HTR-8/SVneo (cell line): ENCODE measurements at regions not wholly inside any gene's neighbourhood (a gene's known extent, or its start where the extent isn't known, plus 50 kb on each side); places are given as distances from the start of the nearest gene placed in this dataset.
"Not testable (repeated sequence)": the region's sequence is repeated elsewhere in the genome, so short reads cannot be mapped to it uniquely, and the experiment has no call there.

ENCODE experiments used
- DNase-seq: peaks from one replicate; pipeline ENCODE4 v3.0.0; 2011; ENCODE audit warnings: low spot score, mixed read lengths; ENCODE audit not compliant: insufficient read length
- FAIRE-seq: peaks from 2 replicates; lab custom pipeline; 2011; peaks lifted over from hg19 to GRCh38; lab: Jason Lieb, UNC

DNA sequence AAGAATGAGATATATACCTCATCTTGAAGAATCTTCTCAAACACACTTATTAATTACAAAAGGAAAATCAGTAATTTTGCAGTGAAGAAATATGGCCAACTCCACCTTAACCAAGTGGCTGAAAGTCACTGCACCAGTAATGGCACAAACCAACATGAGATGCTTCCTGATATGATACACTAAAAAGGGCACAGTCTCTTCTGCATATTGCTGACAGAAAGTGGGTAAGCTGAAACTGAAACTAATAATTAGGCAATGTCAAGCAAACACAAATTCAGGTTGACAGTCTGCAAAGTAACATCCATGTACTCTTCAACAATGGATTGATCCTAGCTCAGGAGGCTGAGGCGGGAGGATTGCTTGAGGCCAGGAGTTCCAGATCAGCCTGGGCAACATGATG, 56.1 kb downstream of the ZNF22 start:
- DNase-seq, FAIRE-seq: not testable (repeated sequence)

DNA sequence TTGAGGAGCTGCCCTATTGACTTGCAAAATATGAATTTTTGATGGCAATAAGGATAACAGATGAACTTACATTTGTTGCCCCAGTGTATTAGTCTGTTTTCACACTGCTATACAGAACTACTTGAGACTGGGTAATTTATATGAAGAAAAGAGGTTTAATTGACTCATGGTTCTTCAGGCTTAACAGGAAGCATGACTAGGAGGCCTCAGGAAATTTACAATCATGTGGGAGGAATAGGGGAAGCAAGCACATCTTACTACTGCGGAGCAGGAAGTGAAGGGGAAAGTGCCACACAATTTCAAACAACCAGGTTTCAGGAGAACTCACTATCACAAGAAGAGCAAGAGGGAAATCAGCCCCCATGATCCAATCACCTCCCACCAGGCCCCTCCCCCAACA, 57.9 kb downstream of the ZNF22 start:
- DNase-seq (no peak), FAIRE-seq (no peak)

DNA sequence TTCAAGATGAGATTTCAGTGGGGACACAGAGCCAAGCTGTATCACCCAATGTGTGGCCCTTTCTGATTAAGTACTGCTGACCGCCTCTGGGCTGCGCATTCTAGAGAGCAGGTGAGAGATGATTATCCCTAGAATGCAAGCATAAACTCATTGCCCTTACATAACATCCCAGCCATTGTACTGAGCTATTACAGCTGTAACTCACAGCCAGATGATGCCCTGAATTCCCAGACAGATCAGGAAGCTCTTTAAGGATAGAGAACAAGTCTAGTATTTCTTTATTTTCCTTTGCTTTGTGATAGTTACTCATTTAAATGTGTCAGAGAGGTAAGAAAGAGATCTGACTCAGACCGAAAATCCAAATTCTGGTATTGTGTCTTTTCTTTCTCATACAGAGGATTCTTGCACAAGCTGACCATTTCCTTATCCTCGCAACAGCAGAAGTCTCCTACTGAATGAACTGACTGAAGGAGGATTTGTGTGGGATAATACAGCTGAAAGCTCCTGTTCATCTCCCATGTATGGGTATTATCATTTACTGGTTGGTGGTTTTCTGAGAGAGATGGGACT, 58.4 kb downstream of the ZNF22 start:
- no peak for FAIRE-seq

DNA sequence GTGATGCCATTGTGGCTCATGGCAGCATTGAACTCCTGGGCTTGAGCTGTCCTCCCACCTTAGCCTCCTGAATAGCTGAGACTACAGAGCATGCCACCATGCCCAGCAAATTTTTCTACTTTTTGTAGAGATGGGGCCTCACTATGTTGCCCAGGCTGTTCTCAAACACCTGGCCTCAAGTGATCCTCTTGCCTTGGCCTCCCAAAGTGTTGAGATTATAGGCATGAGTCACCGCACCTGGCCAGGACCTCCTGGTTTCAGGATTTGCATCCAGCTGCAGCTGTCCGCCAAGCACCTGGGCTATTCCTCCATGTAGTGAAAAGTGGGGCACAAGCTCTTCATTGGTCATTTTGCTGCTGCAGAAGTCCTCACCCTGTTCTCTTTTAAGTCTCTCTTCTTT, 58.9 kb downstream of the ZNF22 start:
- no peak for DNase-seq
- FAIRE-seq: no peak

More for the DNA sequence above, 58.4 kb downstream of the ZNF22 start:
- DNase-seq: no peak

DNA sequence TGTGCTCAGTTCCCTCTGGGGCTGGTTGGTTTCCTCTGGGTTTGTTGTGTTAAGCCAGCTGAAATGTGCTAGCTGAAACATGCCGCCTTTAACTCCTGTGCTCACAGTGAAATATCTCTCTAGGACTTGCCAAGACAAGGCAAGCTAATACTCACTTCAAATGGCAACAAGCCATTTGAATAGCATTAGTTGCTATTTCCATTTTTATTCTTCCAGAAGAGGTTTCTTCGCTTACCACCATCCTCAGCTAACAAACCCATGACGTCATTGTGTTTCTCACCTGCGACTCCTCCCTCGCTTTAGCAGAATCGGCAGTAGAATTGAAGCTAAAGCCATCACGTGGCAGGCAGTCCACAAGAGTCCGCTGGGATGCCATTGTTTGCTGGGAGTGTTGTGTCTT, 61.3 kb downstream of the ZNF22 start:
- FAIRE-seq (no peak), DNase-seq (no peak)

DNA sequence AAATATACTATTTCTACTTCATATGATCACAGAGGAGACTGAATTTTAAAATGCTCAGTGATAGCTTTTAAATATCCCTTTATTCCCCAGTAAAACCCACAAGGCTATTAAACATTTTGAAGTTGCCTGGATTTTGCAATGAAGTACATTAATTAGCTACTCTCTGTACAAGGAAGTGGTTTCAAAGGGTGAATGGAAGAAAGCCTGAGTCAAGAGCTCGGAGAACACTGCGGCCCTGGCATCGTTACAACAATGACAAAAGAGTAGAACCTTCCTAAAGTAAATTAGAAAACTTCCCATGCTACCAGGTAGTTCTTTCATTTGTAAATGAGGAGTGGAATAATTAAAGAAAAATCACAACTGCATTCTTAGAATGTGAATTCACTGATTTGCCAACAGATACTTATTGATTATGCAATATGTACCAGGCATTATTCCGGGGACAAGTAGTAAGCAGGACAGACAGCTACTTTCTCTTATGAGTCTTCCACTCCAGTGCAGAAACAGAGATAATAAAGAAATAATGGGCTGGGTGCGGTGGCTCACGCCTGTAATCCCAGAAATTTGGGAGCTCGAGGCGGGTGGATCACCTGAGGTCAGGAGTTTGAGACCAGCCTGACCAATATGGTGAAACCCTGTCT, 63.0 kb downstream of the ZNF22 start:
- FAIRE-seq (no peak), DNase-seq (no peak)

DNA sequence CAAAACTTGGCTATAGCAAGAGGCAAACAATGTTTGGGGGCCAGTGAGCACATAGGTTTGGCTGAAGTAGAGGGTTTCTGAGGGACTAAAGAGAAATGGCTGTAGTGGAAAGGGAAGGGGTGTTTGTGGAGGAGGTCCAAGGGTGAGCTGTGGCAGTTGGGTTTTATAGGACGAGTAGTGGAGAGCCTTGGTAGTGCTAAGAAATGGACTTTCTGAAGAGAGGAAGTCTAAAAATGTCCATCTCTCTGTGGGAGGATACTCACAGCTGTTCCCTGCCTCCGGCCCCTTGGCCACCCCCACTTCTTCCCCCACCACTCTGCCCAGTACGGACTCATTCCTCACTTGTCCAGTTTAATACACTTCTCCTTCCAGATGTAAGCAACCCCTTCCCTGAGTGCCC, 64.3 kb downstream of the ZNF22 start:
- DNase-seq (no peak), FAIRE-seq (no peak)

DNA sequence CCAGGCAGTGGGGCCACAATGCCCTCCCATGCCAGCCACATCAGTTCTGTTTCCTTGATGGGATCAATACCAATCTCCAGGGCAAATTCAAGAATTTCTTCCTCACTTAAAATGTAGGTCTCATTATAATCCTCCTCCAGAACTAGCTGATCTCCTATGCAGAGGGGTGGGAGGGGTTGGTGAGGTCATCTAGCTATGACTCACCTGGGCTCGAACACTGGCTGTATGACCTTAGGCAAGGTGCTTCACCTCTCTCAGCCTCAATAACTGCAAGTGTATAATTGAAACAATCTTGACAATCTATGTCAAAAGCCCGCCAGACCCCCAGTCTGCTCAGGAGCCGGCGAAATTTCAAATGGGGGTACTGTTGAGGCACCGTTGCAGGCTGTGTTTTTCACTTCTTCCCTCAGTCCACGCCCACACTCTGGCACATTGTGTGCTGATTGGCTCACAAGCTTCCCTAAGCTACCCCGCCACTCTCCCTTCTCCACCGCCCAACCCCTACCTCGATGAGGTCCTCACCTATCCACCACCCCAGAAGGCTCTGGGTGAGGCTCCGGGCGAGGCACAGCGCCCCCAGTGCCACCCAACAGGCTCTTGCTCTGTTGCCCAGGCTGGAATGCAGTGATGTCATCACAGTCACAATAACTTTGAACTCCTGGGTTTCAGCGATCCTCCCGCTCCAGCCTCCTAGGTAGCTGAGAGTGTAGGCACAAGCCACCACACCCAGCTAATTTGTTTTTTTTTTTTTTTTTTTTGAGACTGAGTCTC, 70.5 kb downstream of the ZNF22 start:
- DNase-seq: no peak
- no peak for FAIRE-seq

DNA sequence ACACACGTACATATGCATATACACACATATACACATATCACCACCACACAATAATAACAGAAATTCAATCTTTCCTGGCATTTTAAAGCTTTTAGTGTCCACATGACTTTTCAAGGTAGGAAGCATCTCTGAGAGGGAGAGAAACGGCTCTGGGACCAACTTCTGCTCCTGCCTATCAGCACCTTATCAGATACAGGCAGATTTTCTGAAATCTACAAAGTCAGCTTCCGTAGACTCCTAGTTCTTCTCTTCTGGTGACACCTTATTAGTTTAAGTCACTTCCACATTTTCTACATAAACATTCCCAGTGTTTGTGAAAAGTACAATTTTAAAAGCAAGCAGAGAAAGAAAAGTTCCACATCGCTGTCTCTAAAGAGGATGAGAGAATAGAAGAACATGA, 74.5 kb downstream of the ZNF22 start:
- no peak for FAIRE-seq
- no peak for DNase-seq

DNA sequence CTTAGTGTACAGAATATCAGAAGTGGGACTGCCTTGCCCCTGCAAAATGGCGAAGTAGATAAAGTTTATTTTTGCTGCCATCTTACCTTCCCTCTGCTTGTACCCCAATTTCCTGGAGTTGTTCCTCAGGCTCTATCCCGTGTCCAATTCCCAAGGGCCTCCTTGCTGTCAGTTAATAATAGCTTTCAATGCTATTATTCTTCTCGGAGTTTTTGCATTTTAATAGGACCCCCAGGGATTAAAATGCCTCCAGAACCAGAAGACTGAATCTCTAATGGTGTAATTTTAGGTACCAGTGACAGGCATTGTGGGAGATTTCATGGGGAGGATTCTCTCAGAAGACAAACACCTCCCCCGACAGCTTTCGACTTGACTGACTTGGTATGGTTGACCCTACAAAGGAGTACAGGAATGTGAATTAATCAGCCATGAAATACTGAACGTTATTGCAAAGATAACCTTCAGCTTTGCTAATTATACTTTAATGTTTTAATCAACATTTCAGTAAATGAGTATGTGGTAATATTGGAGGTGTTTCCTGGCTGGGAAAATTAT, 75.2 kb downstream of the ZNF22 start:
- no peak for FAIRE-seq

DNA sequence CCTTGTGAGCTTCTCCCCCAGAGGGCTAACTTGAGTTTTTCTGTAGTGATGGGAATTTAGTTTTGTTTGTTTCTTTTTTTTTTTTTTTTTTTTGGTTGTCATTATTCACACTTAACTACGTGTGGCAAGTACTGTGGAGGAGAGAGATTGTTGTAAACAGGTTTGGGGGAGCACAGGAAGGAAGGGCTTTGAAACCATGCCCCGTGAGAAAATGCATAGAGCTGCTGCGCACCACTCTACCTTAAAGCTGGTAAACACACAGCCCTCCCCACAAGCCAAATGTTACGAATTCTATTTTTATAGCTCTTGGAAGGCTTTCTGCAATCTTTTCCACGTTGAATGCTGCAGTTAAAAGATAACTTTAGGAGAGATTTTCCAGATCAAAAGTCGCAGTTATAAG, 76.2 kb downstream of the ZNF22 start:
- DNase-seq (no peak), FAIRE-seq (no peak)

More for the DNA sequence above, 75.2 kb downstream of the ZNF22 start:
- no peak for DNase-seq

DNA sequence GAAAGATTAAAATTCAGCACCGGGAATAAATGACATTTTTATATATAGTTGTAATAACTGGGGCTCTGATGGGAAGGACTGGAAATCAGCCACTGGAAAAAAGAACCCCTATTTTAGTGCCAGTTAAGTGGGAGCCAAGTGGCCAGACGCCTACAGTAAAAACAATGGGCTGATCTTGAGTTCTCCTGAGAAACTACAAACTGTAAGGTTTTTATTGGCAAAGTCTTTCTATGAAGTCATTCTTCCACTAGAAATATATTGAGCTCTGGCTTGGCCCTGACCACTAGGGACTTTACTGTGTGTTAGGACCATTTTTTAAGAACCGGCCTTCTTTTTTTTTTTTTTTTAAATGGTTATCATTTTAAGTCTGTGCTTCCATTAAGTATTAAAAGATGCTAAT, 79.6 kb downstream of the ZNF22 start:
- FAIRE-seq: no peak

DNA sequence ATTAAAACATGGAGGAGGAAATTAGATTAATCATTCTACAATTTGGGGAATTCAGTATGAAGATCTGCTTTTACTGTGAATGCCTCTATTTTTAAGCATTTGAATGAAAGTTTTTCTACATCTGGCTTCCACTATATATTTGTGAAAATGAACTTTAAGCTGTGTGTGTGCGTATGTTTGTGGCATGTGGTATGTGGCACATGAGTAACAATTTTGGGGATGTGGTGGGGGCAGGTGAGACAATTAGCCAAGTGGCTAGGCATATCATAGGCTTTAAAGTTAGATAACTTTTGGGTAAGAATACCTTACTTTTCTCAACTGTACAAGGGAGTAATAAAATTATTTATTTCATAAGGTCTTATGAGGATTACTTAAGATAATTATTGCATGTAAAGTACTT, 81.5 kb downstream of the ZNF22 start:
- FAIRE-seq: no peak

More for the DNA sequence above, 79.6 kb downstream of the ZNF22 start:
- no peak for DNase-seq

DNA sequence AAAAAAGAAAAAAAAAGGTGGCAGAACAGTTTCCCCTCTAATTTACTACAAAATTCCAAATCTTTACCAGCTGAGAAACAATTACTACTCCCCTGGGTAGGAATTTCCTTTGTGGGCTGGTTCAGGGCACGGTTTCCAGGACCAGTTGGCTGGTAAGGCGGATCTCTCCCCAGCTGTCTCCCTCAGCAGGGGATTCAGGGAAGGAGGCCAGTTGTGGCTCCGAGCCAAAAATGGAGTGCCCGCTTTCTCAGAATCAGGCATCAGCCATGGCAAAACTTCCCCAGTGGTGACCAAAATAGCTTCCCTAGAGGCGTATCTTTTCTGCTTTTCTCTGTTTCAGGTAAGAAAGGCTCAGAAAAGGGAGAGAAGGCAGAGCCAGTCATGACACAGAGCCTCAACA, 91.2 kb downstream of the ZNF22 start:
- FAIRE-seq (no peak), DNase-seq (no peak)

More for the DNA sequence above, 81.5 kb downstream of the ZNF22 start:
- DNase-seq: no peak

DNA sequence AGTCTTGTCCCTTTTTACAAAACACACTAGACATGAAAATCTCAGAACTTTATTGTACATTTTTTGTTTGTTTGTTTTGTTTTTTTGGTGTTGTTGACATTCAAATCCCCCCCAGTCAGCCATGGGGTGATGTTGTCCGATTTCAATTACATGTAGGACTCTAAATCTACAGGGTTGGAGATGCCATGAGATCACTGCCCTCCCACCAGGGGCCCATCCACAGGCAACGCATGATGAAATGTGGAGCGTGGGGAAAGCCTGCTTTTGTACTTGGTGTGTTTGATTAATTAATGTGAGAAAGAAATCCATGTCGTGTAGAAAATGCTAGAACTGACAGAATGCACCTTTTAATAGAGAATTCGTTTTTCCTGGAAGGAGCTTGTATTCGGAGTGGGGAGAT, 93.2 kb downstream of the ZNF22 start:
- FAIRE-seq: no peak

DNA sequence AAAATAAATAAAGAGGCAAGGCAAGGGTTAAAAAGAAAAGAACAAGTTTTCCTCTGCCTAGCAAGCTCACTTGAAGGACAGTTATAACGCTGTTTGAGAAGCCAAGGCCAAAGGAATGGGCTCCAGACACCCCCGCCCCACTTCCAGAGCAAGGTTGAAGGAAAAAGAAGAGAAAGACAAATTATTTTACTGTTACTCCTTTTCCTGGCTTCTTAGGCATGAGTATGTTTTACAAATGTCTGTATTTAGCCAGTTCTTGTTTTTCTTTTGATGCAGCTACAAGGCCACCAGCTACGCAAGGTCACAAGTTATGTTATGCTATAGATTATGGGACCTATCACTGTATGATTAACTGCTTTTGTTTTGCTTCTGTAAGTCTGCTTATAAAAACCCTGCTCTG, 94.6 kb downstream of the ZNF22 start:
- DNase-seq: no peak
- FAIRE-seq: no peak

More for the DNA sequence above, 93.2 kb downstream of the ZNF22 start:
- no peak for DNase-seq

DNA sequence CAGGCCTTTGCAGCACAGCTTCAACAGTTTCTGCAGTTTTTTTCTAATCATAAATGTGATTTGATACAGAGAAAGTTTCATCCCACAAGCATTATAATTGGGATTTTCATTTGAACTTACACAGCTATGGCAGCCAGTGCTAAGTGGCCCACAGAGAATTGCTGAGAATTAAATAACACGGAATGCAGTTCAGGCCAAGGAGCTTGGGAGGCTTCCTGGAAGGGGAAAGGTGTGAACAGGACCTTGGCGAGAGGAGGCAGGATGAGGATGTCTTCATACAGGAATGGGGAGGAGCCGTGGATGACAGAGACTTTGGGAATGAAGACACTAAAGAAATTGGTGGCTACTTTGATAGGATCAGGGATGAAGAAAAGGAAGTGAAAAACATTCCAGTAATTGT, 95.3 kb downstream of the ZNF22 start:
- DNase-seq (no peak), FAIRE-seq (no peak)

DNA sequence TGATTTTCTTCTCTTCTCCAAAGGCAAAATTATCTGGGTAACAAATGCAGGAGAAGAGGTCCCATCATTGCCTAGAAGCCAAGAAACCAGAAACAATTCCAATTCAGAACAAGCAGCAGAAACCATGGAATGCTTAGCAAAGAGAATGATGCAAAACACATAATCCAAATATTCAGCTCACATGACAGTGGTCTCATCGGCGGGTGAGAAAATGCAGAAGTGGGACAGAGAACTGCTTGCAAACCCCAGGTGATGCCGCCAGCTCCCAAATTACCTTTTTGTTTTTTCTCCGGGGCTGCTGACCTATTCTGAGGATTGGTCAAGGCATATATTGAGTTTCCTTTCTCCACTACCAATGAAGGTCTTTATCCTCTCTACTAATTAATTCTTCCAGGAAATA, 99.7 kb downstream of the ZNF22 start:
- DNase-seq (no peak), FAIRE-seq (no peak)

DNA sequence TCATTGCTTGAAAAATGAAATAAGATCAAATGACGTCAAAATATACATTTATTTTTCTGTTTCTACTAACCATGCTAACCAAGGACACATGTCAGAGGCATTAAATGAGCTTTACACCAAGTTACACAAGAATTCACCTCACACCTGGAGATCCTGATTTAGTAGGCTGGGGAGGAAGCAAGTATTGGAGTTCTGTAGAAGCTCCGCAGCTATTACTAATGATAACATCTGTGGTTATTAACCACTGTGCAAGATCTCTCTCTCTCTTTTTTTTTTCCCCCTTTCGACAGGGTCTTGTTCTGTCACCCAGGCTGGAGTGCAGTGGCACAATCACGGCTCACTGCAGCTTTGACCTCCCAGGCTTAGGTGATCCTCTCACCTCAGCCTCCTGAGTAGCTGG, 104.0 kb downstream of the ZNF22 start:
- FAIRE-seq (no peak), DNase-seq (no peak)

DNA sequence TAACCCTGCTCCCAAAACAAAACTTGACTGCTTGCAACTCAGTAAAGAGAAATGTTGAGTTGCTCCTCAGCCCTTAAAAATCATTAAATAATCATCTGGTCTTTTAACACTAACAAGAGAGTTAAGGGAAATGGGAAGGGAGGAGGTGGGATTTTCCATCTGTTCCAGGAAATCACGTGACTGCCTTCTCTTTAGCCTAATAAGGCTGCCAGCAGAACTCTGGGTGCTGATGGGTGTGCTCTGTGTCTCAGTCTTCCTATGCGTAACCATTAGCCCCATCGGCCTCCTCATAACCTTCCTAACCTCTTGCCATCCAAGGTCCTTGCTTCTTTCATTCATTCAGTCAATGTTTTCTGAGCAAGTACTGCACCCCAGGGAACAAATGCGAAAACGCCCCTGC, 104.6 kb downstream of the ZNF22 start:
- DNase-seq, FAIRE-seq: not testable (repeated sequence)

DNA sequence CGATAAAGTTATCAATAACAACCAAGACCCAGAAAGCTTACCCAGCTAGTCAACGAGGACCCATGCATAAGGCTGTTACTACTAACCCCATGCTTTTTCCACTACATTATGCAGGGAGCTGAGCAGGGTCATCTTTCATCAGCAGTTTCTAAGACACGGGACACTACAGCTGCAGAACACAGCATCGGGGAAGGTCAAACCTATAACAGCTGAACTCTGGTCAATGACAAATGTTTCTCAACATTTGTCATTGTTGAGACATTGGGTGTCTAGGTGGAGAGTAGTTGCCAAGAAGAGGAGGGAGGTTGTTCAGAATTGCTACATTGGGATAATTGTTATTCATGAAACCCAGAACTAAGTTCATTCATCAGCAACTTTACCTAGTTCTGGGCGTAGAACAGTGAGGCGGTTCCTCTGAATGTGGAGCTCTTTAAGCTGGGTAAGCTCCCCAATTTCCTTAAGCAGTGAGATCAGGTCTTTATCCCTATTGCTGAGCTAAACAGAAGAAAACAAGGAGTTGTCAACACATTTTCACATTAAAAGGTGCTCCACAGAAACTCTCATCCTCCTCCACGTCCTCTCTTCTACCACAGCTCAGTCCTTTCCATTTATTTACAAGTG, 105.6 kb downstream of the ZNF22 start:
- no peak for DNase-seq
- no peak for FAIRE-seq
